OCI-LY7 (cell line): ENCODE measurements at regions not wholly inside any gene's neighbourhood (a gene's known extent, or its start where the extent isn't known, plus 50 kb on each side); places are given as distances from the start of the nearest gene placed in this dataset.

Experiments used
- CTCF ChIP-seq: fragments of 200-600 bp; sonication (generic); conservative IDR thresholded peaks from 2 replicates; pipeline ENCODE4 v1.5.1; 2014; ENCODE audit warnings: mild to moderate bottlenecking, antibody characterized with exemption, low read length, moderate library complexity, mixed read lengths
- EZH2phosphoT487 ChIP-seq: fragments of 200-600 bp; sonication (generic); IDR thresholded peaks from 2 replicates; pipeline ENCODE4 v1.6.1; 2018; ENCODE audit warnings: low read depth, borderline replicate concordance, mild to moderate bottlenecking, mixed run types, antibody characterized with exemption, low read length, moderate library complexity, mixed read lengths

DNA sequence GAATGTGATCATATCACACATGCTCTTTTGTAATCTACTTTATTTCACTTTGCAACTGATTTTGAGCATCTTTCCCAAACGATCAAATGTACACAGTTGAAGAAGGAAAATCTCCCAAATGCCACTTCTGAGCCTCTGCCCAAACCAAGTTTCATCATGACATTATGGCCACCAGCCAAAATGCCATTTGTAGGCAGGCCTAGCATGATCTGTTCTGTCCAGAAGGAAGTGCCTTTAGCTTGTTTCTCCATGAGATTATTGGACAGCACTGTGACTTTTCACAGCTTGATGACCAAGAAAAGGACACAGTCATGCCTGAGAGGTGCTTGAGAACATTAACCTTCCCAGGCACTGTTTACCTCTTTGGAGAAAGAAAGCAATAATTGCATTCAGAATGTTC lies 73.2 kb upstream of the PIP5K1B start:
- TF ChIP-seq CTCF (no peak), EZH2phosphoT487 (no peak)
